WTC11 (cell line): ENCODE measurements at regions not wholly inside any gene's neighbourhood (a gene's known extent, or its start where the extent isn't known, plus 50 kb on each side); places are given as distances from the start of the nearest gene placed in this dataset.

Experiments
- ATF3 ChIP-seq: sonication (generic); formaldehyde crosslinking; conservative IDR thresholded peaks from 2 replicates; pipeline ENCODE4 v1.8.1; 2022; ENCODE audit warnings: mild to moderate bottlenecking, missing genetic modification reagents
- CBFB ChIP-seq: sonication (generic); formaldehyde crosslinking; IDR thresholded peaks from 2 replicates; pipeline ENCODE4 v1.8.1; 2022; ENCODE audit warnings: mild to moderate bottlenecking, low read depth, missing genetic modification reagents
- CREB1 ChIP-seq: sonication (generic); formaldehyde crosslinking; IDR thresholded peaks from 2 replicates; pipeline ENCODE4 v1.8.0; 2023; ENCODE audit warnings: mild to moderate bottlenecking, missing genetic modification reagents
- CTCF ChIP-seq: fragments of 200-600 bp; IDR thresholded peaks from 2 replicates; pipeline ENCODE4 v1.8.0; 2022; ENCODE audit warnings: antibody characterized with exemption
- ELF4 ChIP-seq: sonication (generic); formaldehyde crosslinking; IDR thresholded peaks from 2 replicates; pipeline ENCODE4 v1.8.1; 2022; ENCODE audit warnings: low read depth, mild to moderate bottlenecking, moderate library complexity, missing genetic modification reagents
- FOXP4 ChIP-seq: sonication (generic); formaldehyde crosslinking; IDR thresholded peaks from 2 replicates; pipeline ENCODE4 v1.8.0; 2022; ENCODE audit warnings: mild to moderate bottlenecking, missing genetic modification reagents
- MAX ChIP-seq: sonication (generic); formaldehyde crosslinking; IDR thresholded peaks from 2 replicates; pipeline ENCODE4 v1.8.0; 2022; ENCODE audit warnings: mild to moderate bottlenecking, missing genetic modification reagents
- ZBTB43 ChIP-seq: sonication (generic); formaldehyde crosslinking; IDR thresholded peaks from 2 replicates; pipeline ENCODE4 v1.8.1; 2023; ENCODE audit warnings: mild to moderate bottlenecking, missing genetic modification reagents
- ZNF281 ChIP-seq: sonication (generic); formaldehyde crosslinking; IDR thresholded peaks from 2 replicates; pipeline ENCODE4 v1.8.0; 2023; ENCODE audit warnings: mild to moderate bottlenecking, missing genetic modification reagents
- ZNF423 ChIP-seq: fragments of 250-450 bp; sonication (Bioruptor Pico); IDR thresholded peaks from 2 replicates; pipeline ENCODE4 v2.1.2; 2022; ENCODE audit warnings: mild to moderate bottlenecking, moderate library complexity

DNA sequence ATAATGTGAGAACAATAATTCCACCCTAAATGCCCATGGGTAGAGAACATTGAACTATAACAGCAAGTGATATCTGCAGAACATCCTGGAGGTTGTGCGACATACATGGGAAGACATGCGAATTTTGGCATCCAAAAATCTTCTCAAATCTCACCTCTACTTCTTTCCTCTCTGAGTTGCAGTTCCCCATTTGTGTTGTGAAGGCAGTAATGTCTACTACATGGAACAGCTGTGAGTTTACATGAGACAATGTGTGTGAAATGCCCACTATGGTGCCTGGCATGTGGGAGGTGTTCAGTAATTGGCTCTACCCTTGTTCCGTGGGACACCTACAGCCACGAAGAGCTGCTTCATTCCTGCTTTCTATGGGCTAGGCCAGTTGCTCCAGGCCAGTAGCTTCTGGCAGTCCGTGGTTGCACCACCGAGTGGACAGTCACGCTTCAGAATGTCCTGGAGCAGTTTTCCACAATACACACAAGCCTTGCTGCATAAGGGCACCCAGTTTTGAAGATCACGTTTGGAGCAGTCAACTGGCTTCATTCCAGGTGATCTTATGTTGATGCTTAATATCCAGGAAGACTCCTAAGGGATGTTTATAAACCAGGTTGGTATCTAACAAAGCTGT lies 297.7 kb downstream of the DEPDC1B start:
- TF ChIP-seq ZNF423 (CRISPR knock-in tag) (no peak), CTCF (no peak), ELF4 (CRISPR knock-in tag) (no peak), FOXP4 (CRISPR knock-in tag) (no peak), ATF3 (no peak), ZBTB43 (no peak), CBFB (CRISPR knock-in tag) (no peak), ZNF281 (CRISPR knock-in tag) (no peak), CREB1 (no peak), MAX (CRISPR knock-in tag) (no peak)
